Motor neuron (in vitro differentiated cells): ENCODE measurements at regions not wholly inside any gene's neighbourhood (a gene's known extent, or its start where the extent isn't known, plus 50 kb on each side); places are given as distances from the start of the nearest gene placed in this dataset.

Source experiments
- ATAC-seq, 8 experiments: fragments of 200-7000 bp; cut with Tn5 transposase; replicated peaks in 6 of 8; 2 replicates each; pipeline ENCODE4 v1.8.0; 2021; ENCODE audit warnings: mild to moderate bottlenecking in 8 of 8, moderate library complexity in 8 of 8
- H3K27ac ChIP-seq, 2 donors: fragments of 250-450 bp; sonication (Bioruptor Pico); 2 replicates each; pipeline ENCODE4 v1.9.0; 2021; ENCODE audit warnings: antibody characterized with exemption in 2 of 2, mild to moderate bottlenecking in 2 of 2, moderate library complexity in 1 of 2
- H3K4me1 ChIP-seq, 2 donors: fragments of 250-450 bp; sonication (Bioruptor Pico); replicated peaks in 1 of 2; 2 replicates each; pipeline ENCODE4 v1.6.1; 2021; ENCODE audit warnings: antibody characterized with exemption in 2 of 2, mild to moderate bottlenecking in 2 of 2, moderate library complexity in 1 of 2
- H3K4me3 ChIP-seq, 5 donors: fragments of 250-450 bp; sonication (Bioruptor Pico); 2 replicates each; pipeline ENCODE4 v1.9.0; 2021; ENCODE audit warnings: antibody characterized with exemption in 5 of 5, mild to moderate bottlenecking in 5 of 5, moderate library complexity in 4 of 5
- WGBS, 10 experiments: fragments of 450-650 bp; shearing (Covaris generic); methylation state at CpG; one replicate each; pipeline ENCODE4 v1.0.0; 2022; 5-methylcytosine and 5-hydroxymethylcytosine counted together
- in situ Hi-C, 9 experiments: fragments of 400-800 bp; cut with MboI; loops; one replicate each; pipeline ENCODE4 v1.15.0; 2021; ENCODE audit warnings: low sequenced_read_pairs in 9 of 9, low pct_unique_long_range_greater_than_20kb in 2 of 9; ENCODE audit not compliant: unreplicated experiment in 9 of 9

GRCh38 chr10:10327934-10328333 is 689.7 kb upstream of the CELF2 start:
- in situ Hi-C loops: no loop called here
- Histone ChIP-seq H3K4me3 (no peak overlapping the region), H3K27ac (no peak overlapping the region), H3K4me1 (no peaks in the 10 kb centered on the region)
- peak in 1 of 8 experiments; percentile 29 for ATAC-seq
- 41 to 100% (median 92%) methylated on average over 2 to 4 of the region's 4 CpGs; no CpG with 5 or more reads in 3 of the 10 experiments for WGBS, 10 experiments

- ATAC-seq: peak in 2 of 8 experiments; percentile 23 to 95
- no peaks in the 10 kb centered on the region for H3K4me1 ChIP-seq
- no peak overlapping the region for H3K27ac ChIP-seq
- no peak overlapping the region for H3K4me3 ChIP-seq
- WGBS, 10 experiments: 0 to 98% (median 91%) methylated on average over 2 to 5 of the region's 5 CpGs
- in situ Hi-C loops: no loop called here
These were observed 687.3 kb upstream of the CELF2 start for GRCh38 chr10:10330418-10330817.

GRCh38 chr10:10332786-10333185 is 684.9 kb upstream of the CELF2 start:
- no peaks in the 10 kb centered on the region for H3K4me1 ChIP-seq
- peak in 1 of 8 experiments; percentile 30 for ATAC-seq
- 8 to 100% (median 23%) methylated on average over 1 to 2 of the region's 2 CpGs; no CpG with 5 or more reads in 3 of the 10 experiments for WGBS, 10 experiments
- H3K4me3 ChIP-seq: no peak overlapping the region
- in situ Hi-C loops: no loop called here
- no peak overlapping the region for H3K27ac ChIP-seq

- Histone ChIP-seq H3K4me3 (no peak overlapping the region), H3K27ac (no peak overlapping the region), H3K4me1 (no peaks in the 10 kb centered on the region)
- 28 to 95% (median 83%) methylated on average over 2 to 4 of the region's 4 CpGs; no CpG with 5 or more reads in 1 of the 10 experiments for WGBS, 10 experiments
- in situ Hi-C loops: no loop called here
- ATAC-seq: no peak
These were observed 684.0 kb upstream of the CELF2 start for GRCh38 chr10:10333622-10334021.

- H3K4me1 ChIP-seq: no peaks in the 10 kb centered on the region
- H3K27ac ChIP-seq: no peak overlapping the region
- in situ Hi-C loops: no loop called here
- WGBS, 10 experiments: 45 to 100% (median 76%) methylated on average over 2 to 5 of the region's 5 CpGs
- no peak for ATAC-seq
- no peak overlapping the region for H3K4me3 ChIP-seq
These were observed 679.3 kb upstream of the CELF2 start for GRCh38 chr10:10338339-10338738.

GRCh38 chr10:10346390-10347150 is 671.1 kb upstream of the CELF2 start:
- in situ Hi-C loops: no loop called here
- Histone ChIP-seq H3K4me1 (peaks cover 4 to 8% of the 10 kb centered on the region in 2 donors), H3K4me3 (no peak overlapping the region), H3K27ac (no peak overlapping the region)
- 0 to 88% (median 43%) methylated on average over 3 to 7 of the region's 8 CpGs for WGBS, 10 experiments
- ATAC-seq: peak in 4 of 8 experiments; percentile 12 to 47 (median 28)

- in situ Hi-C loops: no loop called here
- ATAC-seq: peak in 2 of 8 experiments; percentile 16 to 51
- WGBS, 10 experiments: 27 to 94% (median 71%) methylated on average over 2 of the region's 2 CpGs; no CpG with 5 or more reads in 4 of the 10 experiments
- no peak overlapping the region for H3K4me3 ChIP-seq
- peaks cover 4 to 8% of the 10 kb centered on the region in 2 donors for H3K4me1 ChIP-seq
- no peak overlapping the region for H3K27ac ChIP-seq
These were observed 667.6 kb upstream of the CELF2 start for GRCh38 chr10:10350050-10350449.

GRCh38 chr10:10351451-10351850 is 666.2 kb upstream of the CELF2 start:
- ATAC-seq: no peak
- in situ Hi-C loops: no loop called here
- peaks cover 4 to 6% of the 10 kb centered on the region in 2 donors for H3K4me1 ChIP-seq
- 0 to 93% (median 50%) methylated on average over 1 to 2 of the region's 2 CpGs; no CpG with 5 or more reads in 4 of the 10 experiments for WGBS, 10 experiments
- no peak overlapping the region for H3K4me3 ChIP-seq
- no peak overlapping the region for H3K27ac ChIP-seq

GRCh38 chr10:10353326-10353868 is 664.3 kb upstream of the CELF2 start:
- no peak overlapping the region for H3K4me3 ChIP-seq
- WGBS, 10 experiments: 0 to 73% (median 66%) methylated on average over 1 to 7 of the region's 8 CpGs; no CpG with 5 or more reads in 1 of the 10 experiments
- H3K4me1 ChIP-seq: no peaks in the 10 kb centered on the region
- in situ Hi-C loops: no loop called here
- H3K27ac ChIP-seq: no peak overlapping the region
- ATAC-seq: no peak

- H3K4me3 ChIP-seq: no peak overlapping the region
- H3K27ac ChIP-seq: no peak overlapping the region
- 23 to 100% (median 75%) methylated on average over 2 of the region's 2 CpGs; no CpG with 5 or more reads in 1 of the 10 experiments for WGBS, 10 experiments
- ATAC-seq: no peak
- H3K4me1 ChIP-seq: peaks cover 6 to 7% of the 10 kb centered on the region in 2 donors
- in situ Hi-C loops: no loop called here
These were observed 658.4 kb upstream of the CELF2 start for GRCh38 chr10:10359263-10359662.

GRCh38 chr10:10361301-10361885 is 656.3 kb upstream of the CELF2 start:
- Histone ChIP-seq H3K27ac (no peak overlapping the region), H3K4me1 (peaks cover 17 to 27% of the 10 kb centered on the region in 2 donors), H3K4me3 (no peak overlapping the region)
- in situ Hi-C loops: no loop called here
- ATAC-seq: peak in 6 of 8 experiments; percentile 19 to 100 (median 56)
- WGBS, 10 experiments: 0 to 100% (median 17%) methylated on average over 1 to 3 of the region's 3 CpGs; no CpG with 5 or more reads in 1 of the 10 experiments

- 4 to 96% (median 76%) methylated on average over 1 to 4 of the region's 4 CpGs; no CpG with 5 or more reads in 1 of the 10 experiments for WGBS, 10 experiments
- H3K4me3 ChIP-seq: no peak overlapping the region
- H3K27ac ChIP-seq: no peak overlapping the region
- peaks cover 22 to 40% of the 10 kb centered on the region in 2 donors for H3K4me1 ChIP-seq
- in situ Hi-C loops: no loop called here
- ATAC-seq: no peak
These were observed 654.9 kb upstream of the CELF2 start for GRCh38 chr10:10362800-10363199.

- WGBS, 10 experiments: 19 to 100% (median 94%) methylated on average over 2 to 6 of the region's 6 CpGs; no CpG with 5 or more reads in 1 of the 10 experiments
- in situ Hi-C loops: no loop called here
These were observed 654.5 kb upstream of the CELF2 start for GRCh38 chr10:10363217-10363616.

More at GRCh38 chr10:10363217-10363616, 654.5 kb upstream of the CELF2 start:
- Histone ChIP-seq H3K4me3 (no peak overlapping the region), H3K27ac (no peak overlapping the region), H3K4me1 (peaks cover 22 to 40% of the 10 kb centered on the region in 2 donors)
- ATAC-seq: no peak
